Activated CD4-positive, alpha-beta T cell treated with anti-CD3 and anti-CD28 coated beads, Interleukin-2, amount 50 U/mL, for 24 hours (primary cell): ENCODE measurements at regions not wholly inside any gene's neighbourhood (a gene's known extent, or its start where the extent isn't known, plus 50 kb on each side); places are given as distances from the start of the nearest gene placed in this dataset.

Source experiments
- DNase-seq, 2 donors: peaks; one replicate each; pipeline ENCODE4 v3.0.0-alpha.2; 2020; ENCODE audit warnings: low read depth in 1 of 2, low spot score in 1 of 2

- DNase-seq, result no peak
Measured at GRCh38 chr7:24191362-24191761, 92.6 kb upstream of the NPY start.

- DNase-seq, result no peak
Measured at GRCh38 chr7:24192053-24192452, 91.9 kb upstream of the NPY start.

- no peak for DNase-seq
Measured at GRCh38 chr7:24192691-24193090, 91.3 kb upstream of the NPY start.

GRCh38 chr7:24197852-24198251, 86.1 kb upstream of the NPY start:
- DNase-seq, result no peak

- DNase-seq, result no peak
Measured at GRCh38 chr7:24199978-24200377, 84.0 kb upstream of the NPY start.

GRCh38 chr7:24200407-24200966, 83.5 kb upstream of the NPY start:
- no peak for DNase-seq

- no peak for DNase-seq
Measured at GRCh38 chr7:24201226-24201625, 82.8 kb upstream of the NPY start.

- DNase-seq, result no peak
Measured at GRCh38 chr7:24212073-24212472, 71.9 kb upstream of the NPY start.

GRCh38 chr7:24213311-24213710, 70.7 kb upstream of the NPY start:
- DNase-seq, result no peak

GRCh38 chr7:24214670-24215069, 69.3 kb upstream of the NPY start:
- DNase-seq, result no peak

- DNase-seq, result no peak
Measured at GRCh38 chr7:24216576-24217125, 67.3 kb upstream of the NPY start.

- no peak for DNase-seq
Measured at GRCh38 chr7:24221500-24221899, 62.5 kb upstream of the NPY start.

- DNase-seq, result no peak
Measured at GRCh38 chr7:24227068-24227467, 56.9 kb upstream of the NPY start.

GRCh38 chr7:24227603-24228359, 56.2 kb upstream of the NPY start:
- no peak for DNase-seq

- DNase-seq, result no peak
Measured at GRCh38 chr7:24229481-24230226, 54.3 kb upstream of the NPY start.

- no peak for DNase-seq
Measured at GRCh38 chr7:24231493-24231892, 52.5 kb upstream of the NPY start.

GRCh38 chr7:24233386-24233785, 50.6 kb upstream of the NPY start:
- no peak for DNase-seq
